ENCODE measurements at regions not wholly inside any gene's neighbourhood (a gene's known extent, or its start where the extent isn't known, plus 50 kb on each side); places are given as distances from the start of the nearest gene placed in this dataset.

GRCh38 chr4:45985038-45985437, 138.8 kb downstream of the GABRG1 start:
- no peak for DNase-seq

DNA sequence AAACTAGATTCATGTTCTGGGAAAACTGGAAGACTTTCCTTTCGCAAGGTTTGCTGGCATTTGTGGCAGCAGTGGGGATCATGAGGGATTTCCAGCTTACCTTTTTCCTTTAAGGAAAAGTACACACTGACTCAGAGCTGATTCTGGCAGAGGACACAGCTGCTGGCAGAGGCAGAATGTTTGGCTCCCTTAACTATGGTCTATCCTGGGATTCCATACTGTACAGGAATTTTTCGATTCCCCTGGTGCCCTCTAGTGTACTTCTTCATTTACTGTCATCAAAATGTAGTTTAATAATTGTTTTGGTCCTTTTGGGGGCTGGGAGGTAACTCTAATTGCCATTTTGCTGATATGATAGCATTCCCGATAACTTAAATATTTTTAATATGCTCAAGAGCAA, 152.7 kb downstream of the GABRG1 start:
- no peak for DNase-seq

GRCh38 chr4:45957353-45957752, 166.5 kb downstream of the GABRG1 start:
- DNase-seq = no peak

DNA sequence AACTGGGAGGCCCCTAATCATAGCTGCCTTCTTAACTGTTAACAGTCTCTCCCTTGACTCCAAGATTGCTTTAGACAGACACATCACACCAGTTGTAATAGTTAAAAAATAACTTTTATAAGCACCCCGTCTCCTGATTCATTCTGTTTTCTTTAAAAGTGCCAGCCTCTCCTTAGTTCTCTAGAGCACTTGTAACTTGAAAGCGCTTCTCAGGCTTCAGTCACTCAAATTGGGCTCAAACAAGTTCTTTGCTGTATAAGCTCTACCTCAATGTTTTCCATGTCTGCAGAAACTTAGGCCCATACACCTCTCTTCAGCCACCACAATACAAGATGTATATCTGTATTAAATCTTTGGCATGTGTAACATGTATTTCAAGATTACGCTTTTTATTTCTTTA, 169.6 kb downstream of the GABRG1 start:
- DNase-seq = no peak

GRCh38 chr4:45951153-45951552, 172.7 kb downstream of the GABRG1 start:
- no peak for DNase-seq

GRCh38 chr4:45946699-45947098, 177.2 kb downstream of the GABRG1 start:
- no peak for DNase-seq

DNA sequence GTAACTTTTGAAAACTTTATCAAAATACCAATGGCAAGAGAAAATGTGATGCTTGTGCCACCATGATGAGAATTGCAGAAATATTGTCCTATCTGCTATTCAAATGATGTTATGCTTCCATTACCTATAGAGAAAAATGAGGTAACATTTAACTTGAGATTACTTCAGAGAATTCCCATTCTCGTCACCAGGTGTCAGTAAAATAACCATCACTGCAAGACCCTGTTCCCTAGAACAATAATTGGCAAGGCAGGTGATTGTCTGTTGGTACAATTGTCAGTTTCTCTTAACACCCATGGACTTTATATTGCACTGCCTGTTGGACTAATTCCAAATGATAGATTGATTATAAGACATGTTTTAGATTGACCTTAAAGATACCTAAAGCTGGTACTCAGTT, 179.9 kb downstream of the GABRG1 start:
- no peak for DNase-seq

DNA sequence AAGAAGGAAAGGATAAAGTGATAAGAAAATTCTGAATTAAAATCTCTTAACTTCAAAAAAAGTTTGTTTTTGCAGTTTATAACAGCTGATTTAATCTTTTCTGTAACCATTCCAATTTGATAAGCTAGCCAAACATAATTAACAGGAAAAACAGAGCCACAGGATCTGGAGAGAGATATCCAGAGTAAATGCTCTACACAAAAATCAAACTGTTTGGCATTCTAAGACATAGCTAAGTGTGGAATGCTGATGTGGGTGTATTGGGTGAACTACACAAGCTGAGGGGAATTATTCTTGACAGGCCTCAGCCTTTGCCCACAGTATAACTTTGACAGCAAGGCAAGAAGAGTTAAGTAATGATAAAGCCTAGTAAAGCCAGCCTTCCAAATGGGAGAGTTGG, 184.8 kb downstream of the GABRG1 start:
- DNase-seq = no peak

GRCh38 chr4:45931154-45931553, 192.7 kb downstream of the GABRG1 start:
- DNase-seq = no peak

DNA sequence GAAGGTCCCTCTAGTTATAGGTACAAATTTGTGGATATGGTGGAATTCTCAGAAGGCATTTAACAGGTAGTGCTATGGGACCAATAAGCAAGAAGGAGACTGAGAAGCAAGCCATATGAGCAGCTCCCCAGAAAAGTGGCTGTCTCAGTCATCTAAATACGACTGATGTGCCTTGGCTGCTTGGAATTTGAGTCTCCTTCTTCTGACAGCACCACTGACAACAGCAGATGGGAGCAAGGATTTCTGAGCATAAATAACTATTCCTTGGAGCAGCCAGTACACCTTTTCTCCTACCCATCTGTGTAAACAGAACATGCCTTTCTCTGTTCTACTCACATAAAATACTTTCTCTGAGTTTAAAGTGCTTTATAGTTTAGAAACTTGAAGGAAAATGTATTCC, 196.2 kb downstream of the GABRG1 start:
- no peak for DNase-seq

GRCh38 chr4:45925809-45926208, 198.0 kb downstream of the GABRG1 start:
- no peak for DNase-seq

- no peak for DNase-seq
Measured at GRCh38 chr4:45920861-45921260, 203.0 kb downstream of the GABRG1 start.

- DNase-seq = no peak
Measured at GRCh38 chr4:45910511-45910910, 213.3 kb downstream of the GABRG1 start.

DNA sequence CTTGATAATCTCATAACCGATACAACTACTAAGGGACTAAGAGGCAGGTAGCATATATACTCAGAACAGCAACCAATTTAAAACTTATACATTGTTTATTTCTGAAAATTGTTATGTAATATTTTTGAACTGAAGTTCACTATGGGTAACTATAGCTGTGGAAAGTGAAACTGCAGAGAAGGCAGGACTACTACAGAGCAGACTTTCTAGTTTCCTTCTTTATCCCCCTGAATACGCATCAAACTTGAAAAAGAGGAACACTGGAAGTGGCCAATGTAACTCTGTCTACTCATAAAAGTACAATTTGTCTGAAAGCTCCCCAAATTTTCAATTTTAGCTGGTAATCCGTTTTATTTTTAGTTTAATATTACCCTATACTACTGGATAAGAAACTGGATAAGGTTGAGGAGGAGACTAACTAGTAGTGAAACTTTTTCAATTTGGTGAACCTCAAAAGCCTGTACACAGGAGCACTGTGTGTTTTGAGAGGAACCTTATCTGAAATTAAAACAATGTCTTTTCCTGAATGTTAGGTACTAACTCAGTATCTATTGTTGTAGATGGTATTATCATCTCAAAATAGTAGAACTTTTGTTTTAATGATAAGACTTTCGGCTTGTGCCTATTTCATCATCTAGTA, 225.8 kb downstream of the GABRG1 start:
- DNase-seq = no peak

- no peak for DNase-seq
Measured at GRCh38 chr4:45883421-45883820, 240.4 kb downstream of the GABRG1 start.

GRCh38 chr4:45876235-45876890, 247.5 kb downstream of the GABRG1 start:
- DNase-seq = no peak

GRCh38 chr4:45869184-45869583, 254.7 kb downstream of the GABRG1 start:
- DNase-seq = no peak

- DNase-seq = no peak
Measured at GRCh38 chr4:45865781-45866180, 258.1 kb downstream of the GABRG1 start.

DNA sequence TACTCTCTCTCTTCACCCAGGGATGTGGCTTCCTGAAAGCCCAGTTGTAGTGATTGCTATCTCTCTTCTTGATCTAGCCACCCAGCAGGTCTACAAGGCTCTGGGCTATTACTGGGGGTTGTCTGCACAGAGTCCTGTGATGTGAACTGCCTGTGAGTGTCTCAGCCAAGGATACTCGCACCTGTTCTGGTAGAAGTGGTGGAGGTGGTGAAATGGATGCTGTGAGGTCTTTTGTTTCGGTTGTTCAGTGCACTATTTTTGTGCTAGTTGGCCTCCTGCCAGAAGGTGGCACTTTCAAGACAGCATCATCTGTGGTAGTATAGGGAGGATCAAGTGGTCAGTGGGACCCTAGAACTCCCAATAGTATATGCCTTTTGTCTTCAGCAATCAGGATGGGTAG, 268.0 kb downstream of the GABRG1 start:
- DNase-seq = no peak

DNA sequence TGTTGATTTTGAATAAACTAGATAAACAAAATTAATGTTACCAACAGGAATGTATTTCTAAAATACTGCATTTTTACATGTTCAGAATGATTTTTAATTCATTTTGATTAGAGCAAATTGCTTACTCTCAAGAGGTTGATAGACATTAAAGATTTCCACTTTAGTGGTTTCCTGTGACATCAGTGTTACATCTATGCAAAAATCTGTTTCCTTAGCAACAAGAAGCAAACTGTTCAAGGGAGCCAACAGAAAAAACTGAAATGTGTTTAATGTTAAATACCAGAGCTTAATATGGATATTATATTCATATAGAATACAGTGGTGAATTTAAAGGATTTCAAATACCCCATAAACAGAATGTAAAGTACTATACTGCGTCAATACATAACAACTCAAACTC, 277.8 kb downstream of the GABRG1 start:
- DNase-seq = no peak

GRCh38 chr4:45841791-45842190, 282.1 kb downstream of the GABRG1 start:
- DNase-seq = no peak

DNA sequence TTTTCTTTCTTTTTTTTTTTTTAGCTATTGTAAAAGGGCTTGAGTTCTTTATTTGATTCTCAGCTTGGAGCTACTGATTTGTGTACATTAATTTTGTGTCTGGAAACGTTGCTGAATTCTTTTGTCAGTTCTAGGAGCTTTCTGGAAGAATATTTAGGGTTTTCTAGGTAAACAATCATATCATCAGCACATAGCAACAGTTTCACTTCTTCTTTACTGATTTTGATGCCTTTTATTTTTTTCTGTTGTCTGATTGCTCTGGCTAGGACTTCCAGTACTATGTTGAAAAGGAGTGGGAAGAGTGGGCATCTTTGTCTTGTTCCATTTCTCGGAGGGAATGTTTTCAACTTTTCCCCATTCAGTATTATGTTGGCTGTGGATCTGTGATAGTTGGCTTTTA, 292.2 kb downstream of the GABRG1 start:
- DNase-seq = no peak

DNA sequence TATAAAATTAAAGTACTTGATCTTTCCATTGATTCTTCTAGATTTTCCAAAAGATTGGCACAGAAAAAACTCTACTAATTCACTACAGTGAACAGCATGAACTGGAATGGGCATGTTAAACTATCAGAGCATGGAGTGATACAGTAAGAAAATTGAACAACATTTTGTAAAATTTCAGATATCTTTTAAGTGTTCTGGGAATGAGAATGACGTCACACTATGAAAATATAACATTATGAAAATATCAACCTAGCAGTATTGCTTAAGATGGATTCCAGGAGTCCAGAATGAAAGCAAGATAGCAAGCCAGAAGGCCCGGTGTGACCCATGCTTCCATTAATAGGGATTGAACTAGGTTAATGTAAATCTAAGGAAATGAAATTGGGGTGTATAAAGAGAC, 319.9 kb downstream of the GABRG1 start:
- no peak for DNase-seq

GRCh38 chr4:45795135-45795534, 328.7 kb downstream of the GABRG1 start:
- no peak for DNase-seq

DNA sequence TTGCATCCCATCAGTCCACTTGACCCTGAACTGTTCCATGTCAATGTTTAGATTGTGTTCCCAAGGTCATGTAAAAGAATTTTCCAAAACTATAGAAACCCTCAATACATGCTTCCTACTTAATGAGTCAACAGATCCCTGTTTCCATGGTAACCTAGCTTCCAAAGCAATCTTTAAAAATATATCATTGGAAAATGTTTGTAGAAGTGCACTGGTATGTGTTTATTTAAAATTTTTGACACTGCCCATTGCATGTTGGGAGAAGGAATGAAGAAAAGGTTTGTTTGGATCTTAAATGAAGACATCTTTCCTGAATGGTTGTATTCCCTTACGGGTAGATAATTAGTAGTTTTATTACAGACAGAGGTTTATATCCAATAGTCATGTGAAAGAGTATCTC, 345.3 kb downstream of the GABRG1 start:
- no peak for DNase-seq
